A549 (cell line): ENCODE measurements at regions not wholly inside any gene's neighbourhood (a gene's known extent, or its start where the extent isn't known, plus 50 kb on each side); places are given as distances from the start of the nearest gene placed in this dataset.

Experiments used
- POLR2A ChIP-seq: IDR thresholded peaks from 2 replicates; pipeline ENCODE4 v1.6.1; 2012; ENCODE audit warnings: mild to moderate bottlenecking, low read length
- TF ChIP-seq, protein P1 (sequence below): fragments of >200 bp; sonication (Bioruptor Twin); formaldehyde crosslinking; IDR thresholded peaks from 3 replicates; pipeline ENCODE4 v1.5.1; 2016

DNA sequence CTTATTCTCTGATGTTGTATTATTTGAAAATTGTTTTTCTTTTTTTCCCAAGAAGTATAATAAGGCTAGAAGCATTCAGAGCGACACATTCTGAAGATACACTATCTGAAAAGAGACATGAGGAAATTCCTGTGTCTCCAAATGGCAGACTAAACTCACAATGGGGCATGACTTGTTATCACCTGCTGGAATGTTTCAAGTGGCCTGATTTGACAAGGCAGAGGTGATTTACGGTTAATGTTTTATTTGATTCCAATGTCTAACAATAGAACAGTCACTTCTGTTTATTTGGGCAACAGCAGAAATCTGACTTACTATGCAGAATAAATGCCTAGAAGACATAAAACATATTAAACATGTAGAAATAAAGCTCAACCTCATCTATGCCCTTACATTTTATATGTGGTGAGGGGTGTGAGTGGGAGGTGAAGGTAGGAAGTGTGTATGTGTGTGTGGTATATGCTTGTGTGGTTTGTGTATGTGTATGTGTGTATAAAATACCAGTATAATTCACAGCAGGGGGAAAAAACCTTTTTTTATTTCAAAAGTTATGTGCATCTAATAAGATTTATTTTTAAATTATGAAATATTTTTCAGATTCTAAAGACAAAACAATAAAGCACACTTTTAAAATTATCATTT is 1051.7 kb downstream of the ROBO2 start:
- TF ChIP-seq, protein P1, sequence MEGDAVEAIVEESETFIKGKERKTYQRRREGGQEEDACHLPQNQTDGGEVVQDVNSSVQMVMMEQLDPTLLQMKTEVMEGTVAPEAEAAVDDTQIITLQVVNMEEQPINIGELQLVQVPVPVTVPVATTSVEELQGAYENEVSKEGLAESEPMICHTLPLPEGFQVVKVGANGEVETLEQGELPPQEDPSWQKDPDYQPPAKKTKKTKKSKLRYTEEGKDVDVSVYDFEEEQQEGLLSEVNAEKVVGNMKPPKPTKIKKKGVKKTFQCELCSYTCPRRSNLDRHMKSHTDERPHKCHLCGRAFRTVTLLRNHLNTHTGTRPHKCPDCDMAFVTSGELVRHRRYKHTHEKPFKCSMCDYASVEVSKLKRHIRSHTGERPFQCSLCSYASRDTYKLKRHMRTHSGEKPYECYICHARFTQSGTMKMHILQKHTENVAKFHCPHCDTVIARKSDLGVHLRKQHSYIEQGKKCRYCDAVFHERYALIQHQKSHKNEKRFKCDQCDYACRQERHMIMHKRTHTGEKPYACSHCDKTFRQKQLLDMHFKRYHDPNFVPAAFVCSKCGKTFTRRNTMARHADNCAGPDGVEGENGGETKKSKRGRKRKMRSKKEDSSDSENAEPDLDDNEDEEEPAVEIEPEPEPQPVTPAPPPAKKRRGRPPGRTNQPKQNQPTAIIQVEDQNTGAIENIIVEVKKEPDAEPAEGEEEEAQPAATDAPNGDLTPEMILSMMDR, result no peak
- TF ChIP-seq POLR2A, result no peak
